Mucosa of stomach (tissue), 1 donor: ENCODE measurements at regions not wholly inside any gene's neighbourhood (a gene's known extent, or its start where the extent isn't known, plus 50 kb on each side); places are given as distances from the start of the nearest gene placed in this dataset.

Experiments used
- H3K27me3 ChIP-seq: one replicate; pipeline ENCODE4 v1.7.0; 2013; ENCODE audit warnings: mild to moderate bottlenecking, low read length; ENCODE audit not compliant: control insufficient read depth, insufficient read depth
- H3K36me3 ChIP-seq: one replicate; pipeline ENCODE4 v1.7.0; 2013; ENCODE audit warnings: low read length; ENCODE audit not compliant: control insufficient read depth, insufficient read depth
- H3K4me1 ChIP-seq: one replicate; pipeline ENCODE4 v1.7.0; 2013; ENCODE audit warnings: mild to moderate bottlenecking, low read length; ENCODE audit not compliant: control insufficient read depth, insufficient read depth
- H3K4me3 ChIP-seq: one replicate; pipeline ENCODE4 v1.7.0; 2013; ENCODE audit warnings: low read length
- H3K9ac ChIP-seq: one replicate; pipeline ENCODE4 v1.7.0; 2013; ENCODE audit warnings: mild to moderate bottlenecking, low read length, moderate library complexity
- H3K9me3 ChIP-seq: one replicate; pipeline ENCODE4 v1.7.0; 2013; ENCODE audit warnings: mild to moderate bottlenecking, low read length, moderate library complexity; ENCODE audit not compliant: control insufficient read depth
- donor health status: Pancreatic carcinoma.

DNA sequence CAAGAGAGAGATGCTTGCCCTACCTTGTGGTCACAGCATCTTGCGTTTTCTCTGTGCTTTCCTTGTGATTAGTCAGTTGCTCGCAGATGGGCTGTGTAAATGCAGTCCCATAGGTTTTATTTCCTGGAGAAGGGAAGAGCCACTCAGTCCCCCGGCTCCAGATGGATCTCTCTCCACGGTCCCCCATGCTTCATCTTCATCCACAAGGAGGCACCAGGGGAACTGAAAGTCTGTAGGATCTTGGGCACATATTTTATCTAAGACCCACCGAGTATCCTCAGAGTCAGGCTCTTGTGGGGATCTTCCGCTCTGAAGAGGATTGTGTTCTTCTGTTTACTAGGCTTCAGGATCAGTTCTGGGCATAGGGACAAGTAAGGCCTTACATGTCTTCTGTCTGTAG lies 66.8 kb upstream of the E2F8 start:
- no peaks in the 10 kb centered on the region for H3K4me1 ChIP-seq
- H3K27me3 ChIP-seq, result no peaks in the 10 kb centered on the region
- H3K4me3 ChIP-seq, result no peak overlapping the region
- H3K9me3 ChIP-seq, result no peaks in the 10 kb centered on the region
- no peak overlapping the region for H3K9ac ChIP-seq
- H3K36me3 ChIP-seq, result no peaks in the 10 kb centered on the region

DNA sequence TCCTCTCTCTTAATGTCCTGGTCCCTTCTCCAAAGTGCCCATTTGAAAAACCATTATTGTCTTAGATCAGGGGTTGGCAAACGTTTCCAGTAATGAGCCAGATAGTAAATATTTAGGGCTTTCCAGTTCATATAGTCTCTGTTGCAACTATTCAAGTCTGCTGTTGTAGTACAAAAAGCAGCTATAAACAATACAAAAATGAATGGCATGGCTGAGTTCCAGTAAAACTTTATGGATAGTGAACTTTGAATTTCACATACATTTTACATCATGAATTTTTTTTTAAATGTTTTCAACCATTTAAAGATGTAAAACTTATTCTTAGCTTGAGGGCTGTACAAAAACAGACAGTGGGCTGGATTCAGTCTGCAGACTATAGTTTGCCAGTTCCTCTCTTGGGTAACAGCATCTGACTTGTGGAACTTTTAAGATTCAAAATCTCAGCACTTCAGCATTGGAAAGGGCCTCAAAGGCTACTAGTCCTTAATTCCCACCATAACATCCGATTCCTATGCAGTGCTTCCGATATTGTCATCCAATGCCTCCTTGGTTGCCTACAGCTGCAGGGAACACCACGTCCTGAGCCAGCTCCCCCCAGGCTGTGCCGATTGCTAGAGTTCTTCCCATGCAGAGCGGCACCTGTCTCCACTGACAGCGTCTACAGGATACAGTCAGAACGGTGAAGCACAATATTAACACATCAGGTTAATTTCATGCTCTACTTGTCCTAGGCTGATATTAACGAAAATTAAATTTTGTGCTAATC lies 65.6 kb upstream of the E2F8 start:
- no peaks in the 10 kb centered on the region for H3K4me1 ChIP-seq
- H3K9me3 ChIP-seq, result no peaks in the 10 kb centered on the region
- H3K4me3 ChIP-seq, result no peak overlapping the region
- no peaks in the 10 kb centered on the region for H3K27me3 ChIP-seq
- H3K9ac ChIP-seq, result no peak overlapping the region
- no peaks in the 10 kb centered on the region for H3K36me3 ChIP-seq

DNA sequence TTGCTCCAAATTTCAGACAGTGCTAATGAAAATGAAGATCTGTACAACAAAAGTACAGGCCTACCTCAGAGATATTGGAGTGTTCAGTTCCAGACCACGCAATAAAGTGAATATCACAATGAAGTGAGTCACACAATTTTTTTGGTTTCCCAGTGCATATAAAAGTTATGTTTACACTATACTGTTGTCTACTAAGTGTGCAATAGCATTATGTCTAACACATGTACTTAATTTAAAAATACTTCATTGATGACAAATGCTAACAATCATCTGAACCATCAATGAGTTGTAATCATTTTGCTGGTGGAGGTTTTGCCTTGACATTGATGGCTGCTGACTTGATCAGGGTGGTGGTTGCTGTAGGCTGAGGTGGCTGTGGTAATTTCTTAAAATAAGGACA lies 60.6 kb upstream of the E2F8 start:
- H3K9ac ChIP-seq, result no peak overlapping the region
- no peaks in the 10 kb centered on the region for H3K27me3 ChIP-seq
- H3K36me3 ChIP-seq, result no peaks in the 10 kb centered on the region
- H3K9me3 ChIP-seq, result no peaks in the 10 kb centered on the region
- no peak overlapping the region for H3K4me3 ChIP-seq
- no peaks in the 10 kb centered on the region for H3K4me1 ChIP-seq

DNA sequence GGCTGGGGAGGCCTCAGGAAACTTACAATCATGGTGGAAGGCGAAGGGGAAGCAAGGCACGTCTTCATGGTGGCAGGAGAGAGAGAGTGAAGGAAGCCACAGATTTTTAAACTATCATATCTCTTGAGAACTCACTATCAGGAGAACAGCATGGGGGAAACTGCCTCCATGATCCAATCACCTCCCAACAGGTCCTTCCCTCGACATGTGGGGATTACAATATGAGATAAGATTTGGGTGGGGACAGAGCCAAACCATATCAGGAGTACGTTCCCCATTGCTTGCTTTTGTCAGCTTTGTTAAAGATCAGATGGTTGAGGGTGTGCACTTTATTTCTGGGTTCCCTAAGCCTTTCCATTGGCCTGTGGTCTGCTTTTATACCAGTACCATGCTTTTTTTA lies 53.7 kb upstream of the E2F8 start:
- Histone ChIP-seq H3K36me3 (no peaks in the 10 kb centered on the region), H3K4me1 (no peaks in the 10 kb centered on the region), H3K9ac (no peak overlapping the region), H3K4me3 (no peak overlapping the region), H3K9me3 (no peaks in the 10 kb centered on the region), H3K27me3 (no peaks in the 10 kb centered on the region)

DNA sequence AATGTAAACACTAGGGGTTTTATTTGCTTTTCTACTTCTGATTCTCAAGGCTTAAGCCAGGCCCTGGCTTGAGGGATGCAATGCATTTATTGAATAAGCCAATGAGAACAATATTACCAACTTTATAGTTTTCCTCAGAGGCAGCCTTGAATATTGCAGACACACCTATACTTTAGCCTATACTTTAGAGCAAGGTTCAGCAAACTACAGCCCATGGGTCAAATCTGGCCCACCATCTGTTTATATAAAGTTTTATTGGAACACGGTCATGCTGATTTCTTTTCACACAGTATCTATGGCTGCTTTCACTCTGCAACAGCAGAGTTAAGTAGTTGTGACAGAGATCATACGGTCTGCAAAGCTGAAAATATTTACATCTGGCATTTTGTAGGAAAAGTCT lies 50.3 kb upstream of the E2F8 start:
- H3K4me1 ChIP-seq, result no peaks in the 10 kb centered on the region
- H3K36me3 ChIP-seq, result no peaks in the 10 kb centered on the region
- no peaks in the 10 kb centered on the region for H3K27me3 ChIP-seq
- no peak overlapping the region for H3K9ac ChIP-seq
- no peaks in the 10 kb centered on the region for H3K9me3 ChIP-seq
- H3K4me3 ChIP-seq, result no peak overlapping the region
